ENCODE measurements at regions not wholly inside any gene's neighbourhood (a gene's known extent, or its start where the extent isn't known, plus 50 kb on each side); places are given as distances from the start of the nearest gene placed in this dataset.
"Not testable (repeated sequence)": the region's sequence is repeated elsewhere in the genome, so short reads cannot be mapped to it uniquely, and the experiment has no call there.

DNA sequence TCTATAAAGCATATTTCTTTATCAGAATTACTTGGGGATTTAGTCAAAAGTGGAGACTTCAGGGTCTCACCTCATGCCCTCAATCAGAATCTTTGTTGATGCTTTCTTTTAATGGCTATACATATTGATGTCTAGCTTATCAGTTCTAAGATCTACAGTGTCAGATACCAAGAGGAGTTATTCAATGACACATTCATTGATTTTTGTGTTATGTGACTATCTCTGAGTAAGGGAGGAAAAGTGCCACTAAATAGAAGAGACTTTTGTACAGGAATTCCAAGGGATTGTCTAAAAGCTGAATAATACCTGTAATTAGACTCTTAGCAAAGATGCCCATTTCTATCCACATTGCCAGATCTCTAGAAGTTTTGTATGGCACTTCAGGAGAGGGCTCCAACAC lies 87.2 kb downstream of the HLX start:
- CTCF ChIA-PET: interaction anchor here (1.0 to 1.1 kb wide), 2 partner anchors 236 to 470 kb away, joined by 3 read pairs; no protein-coding TSS in a partner anchor
- TF ChIP-seq CTCF (IDR thresholded peaks at IDR 0.05; ENCODE audit: insufficient read depth, low read length, missing control alignments): no peak
- POLR2A ChIA-PET: no interaction called here
- no peak for DNase-seq (ENCODE audit: low read depth, low spot score)
- no peak overlapping the region for H3K4me3 ChIP-seq (ENCODE audit: low read depth, low read length)

- CTCF ChIA-PET: interaction anchor here (1.0 to 1.1 kb wide), 2 partner anchors 235 to 469 kb away, joined by 3 read pairs; no protein-coding TSS in a partner anchor
- no peak for DNase-seq (ENCODE audit: low read depth, low spot score)
- no peak for TF ChIP-seq CTCF (IDR thresholded peaks at IDR 0.05; ENCODE audit: insufficient read depth, low read length, missing control alignments)
- H3K4me3 ChIP-seq (ENCODE audit: low read depth, low read length): no peak overlapping the region
- POLR2A ChIA-PET: no interaction called here
These were observed 87.8 kb downstream of the HLX start for GRCh38 chr1:220966881-220967611.

DNA sequence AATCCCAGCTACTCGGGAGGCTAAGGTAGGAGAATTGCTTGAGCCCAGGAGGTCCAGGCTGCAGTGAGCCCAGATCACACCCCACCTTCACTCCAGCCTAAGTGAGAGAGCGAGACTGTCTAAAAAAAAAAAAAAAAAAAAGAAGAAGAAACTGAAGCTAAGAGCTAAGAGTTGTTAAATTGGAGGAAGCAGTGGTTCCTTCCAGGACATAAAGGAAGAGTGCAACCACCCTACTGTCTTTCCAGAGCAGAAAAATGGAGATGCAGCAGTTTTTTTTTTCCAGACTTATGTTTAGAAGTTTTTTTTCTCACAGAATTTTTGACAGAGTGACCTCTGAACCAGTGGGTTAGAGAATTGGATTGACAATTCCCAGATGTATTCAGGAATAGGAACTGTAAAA lies 88.7 kb downstream of the HLX start:
- no peak for DNase-seq (ENCODE audit: low read depth, low spot score)
- POLR2A ChIA-PET: no interaction called here
- CTCF ChIA-PET: no interaction called here
- no peak for TF ChIP-seq CTCF (IDR thresholded peaks at IDR 0.05; ENCODE audit: insufficient read depth, low read length, missing control alignments)
- no peak overlapping the region for H3K4me3 ChIP-seq (ENCODE audit: low read depth, low read length)

GRCh38 chr1:220969281-220969680 lies 90.0 kb downstream of the HLX start:
- POLR2A ChIA-PET; H3K4me3 ChIP-seq (ENCODE audit: low read depth, low read length); DNase-seq (ENCODE audit: low read depth, low spot score): not testable (repeated sequence)
- CTCF ChIA-PET: interaction anchor here (1.7 kb wide), 1 partner anchor 234 kb away, joined by 7 read pairs; no protein-coding TSS in a partner anchor

GRCh38 chr1:220970311-220970710 lies 91.1 kb downstream of the HLX start:
- POLR2A ChIA-PET: interaction anchor here (0.6 kb wide), 1 partner anchor 153 kb away, joined by 3 read pairs; no protein-coding TSS in a partner anchor
- H3K4me3 ChIP-seq (ENCODE audit: low read depth, low read length): no peak overlapping the region
- DNase-seq (ENCODE audit: low read depth, low spot score): no peak
- TF ChIP-seq CTCF (IDR thresholded peaks at IDR 0.05; ENCODE audit: insufficient read depth, low read length, missing control alignments): no peak
- CTCF ChIA-PET: interaction anchor here (1.7 kb wide), 1 partner anchor 233 kb away, joined by 7 read pairs; no protein-coding TSS in a partner anchor

DNA sequence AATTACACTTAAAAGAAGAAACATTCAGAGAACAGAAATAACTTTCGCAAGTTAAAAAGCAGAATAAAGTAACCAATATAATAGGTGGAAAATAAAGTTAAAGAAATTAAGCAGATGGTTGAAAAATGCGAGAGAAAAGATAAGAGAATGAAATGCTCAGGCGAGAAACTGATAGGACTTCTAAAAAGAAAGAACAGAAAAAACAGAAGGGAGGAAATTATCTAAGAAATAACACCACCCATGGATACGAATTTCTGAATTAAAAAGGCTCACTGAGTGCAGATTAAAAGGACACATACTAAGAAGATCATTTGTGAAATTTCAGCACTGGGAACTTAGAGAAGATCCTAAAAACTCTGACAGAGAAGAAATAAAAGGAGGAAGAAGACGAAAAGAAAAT lies 92.0 kb downstream of the HLX start:
- POLR2A ChIA-PET: no interaction called here
- TF ChIP-seq CTCF (IDR thresholded peaks at IDR 0.05; ENCODE audit: insufficient read depth, low read length, missing control alignments): no peak
- no peak for DNase-seq (ENCODE audit: low read depth, low spot score)
- CTCF ChIA-PET: no interaction called here
- no peak overlapping the region for H3K4me3 ChIP-seq (ENCODE audit: low read depth, low read length)

DNA sequence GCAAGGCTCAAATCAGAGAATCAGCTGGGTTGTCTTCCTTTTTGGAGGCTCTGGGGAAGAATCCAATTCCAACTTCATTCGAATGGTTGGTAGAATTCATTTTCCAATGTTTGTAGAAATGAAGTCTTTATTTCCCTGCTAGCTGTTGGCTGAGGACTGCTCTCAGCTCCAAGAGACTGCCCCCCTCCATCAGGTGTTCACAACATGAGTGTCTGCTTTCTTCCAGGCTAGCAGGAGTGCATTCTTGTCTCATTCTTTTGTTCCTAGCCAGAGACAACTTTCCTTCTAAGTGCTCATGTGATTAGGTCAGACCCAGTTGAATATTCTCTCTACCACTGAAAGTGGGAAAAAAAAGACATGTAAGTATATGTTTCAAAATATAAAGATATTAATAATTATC lies 95.2 kb downstream of the HLX start:
- ChIA-PET POLR2A (no interaction called here), CTCF (no interaction called here)
- no peak for TF ChIP-seq CTCF (IDR thresholded peaks at IDR 0.05; ENCODE audit: insufficient read depth, low read length, missing control alignments)
- DNase-seq (ENCODE audit: low read depth, low spot score): no peak
- H3K4me3 ChIP-seq (ENCODE audit: low read depth, low read length): no peak overlapping the region

Measured in AG04449 (cell line).